Left renal cortex interstitium (tissue), 4 donors: ENCODE measurements at regions not wholly inside any gene's neighbourhood (a gene's known extent, or its start where the extent isn't known, plus 50 kb on each side); places are given as distances from the start of the nearest gene placed in this dataset.
A peak's percentile ranks its signal among the peaks of the same experiment; 100 is the strongest.

Experiments used
- DNase-seq, 4 donors: peaks; one replicate each; pipeline ENCODE4 v3.0.0-alpha.2; 2013; ENCODE audit warnings: low read depth in 4 of 4, low spot score in 2 of 4, missing footprints in 1 of 4

DNA sequence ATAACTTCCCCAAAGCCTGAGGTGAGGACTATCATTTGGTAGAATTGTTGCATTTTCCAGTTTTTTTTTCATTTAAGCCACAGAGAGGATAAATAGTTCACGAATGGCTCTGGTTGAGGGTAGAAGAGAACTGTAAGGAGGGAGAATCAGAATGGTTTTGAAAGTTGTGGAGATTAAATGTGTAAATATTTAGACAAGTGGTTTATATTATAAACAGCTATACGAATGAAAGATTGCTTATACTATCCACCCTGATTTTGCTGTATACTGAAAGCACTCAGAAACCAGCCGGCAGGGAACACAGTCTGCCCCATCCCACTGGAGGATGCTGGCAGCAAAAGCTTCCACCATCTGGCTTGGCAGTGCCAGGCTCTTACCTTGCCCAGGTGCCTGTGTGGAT is 341.1 kb downstream of the RAPGEF2 start:
- DNase-seq, result no peak

DNA sequence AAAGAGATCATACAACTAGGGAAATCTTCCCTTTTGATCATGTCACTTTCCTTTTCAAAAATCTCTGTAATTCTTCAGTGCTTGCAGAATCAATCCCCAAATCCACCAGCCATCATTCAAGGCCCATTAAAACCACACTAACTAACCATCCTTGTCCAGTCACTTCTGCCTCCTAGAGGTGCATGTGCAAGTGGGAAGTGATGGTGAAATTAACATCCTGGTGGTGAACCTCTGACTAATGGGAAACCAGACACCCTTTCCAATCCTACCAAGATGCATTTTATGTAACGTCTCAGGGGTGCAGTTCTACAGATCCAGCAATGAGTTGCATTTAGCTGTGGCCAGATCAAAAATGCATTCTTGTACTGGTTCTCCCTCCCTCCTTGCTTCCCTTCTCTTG is 341.8 kb downstream of the RAPGEF2 start:
- DNase-seq, result no peak

- DNase-seq, result no peak
Observed at GRCh38 chr4:159445692-159446091, 342.8 kb downstream of the RAPGEF2 start.

GRCh38 chr4:159446266-159446976 is 343.5 kb downstream of the RAPGEF2 start:
- peak in 1 of 4 donors; percentile 60 for DNase-seq

- no peak for DNase-seq
Observed at GRCh38 chr4:159447296-159447695, 344.4 kb downstream of the RAPGEF2 start.

GRCh38 chr4:159451006-159451405 is 348.1 kb downstream of the RAPGEF2 start:
- DNase-seq, result no peak

- DNase-seq, result peak in 1 of 4 donors; percentile 13
Observed at GRCh38 chr4:159455675-159456237, 352.9 kb downstream of the RAPGEF2 start.

DNA sequence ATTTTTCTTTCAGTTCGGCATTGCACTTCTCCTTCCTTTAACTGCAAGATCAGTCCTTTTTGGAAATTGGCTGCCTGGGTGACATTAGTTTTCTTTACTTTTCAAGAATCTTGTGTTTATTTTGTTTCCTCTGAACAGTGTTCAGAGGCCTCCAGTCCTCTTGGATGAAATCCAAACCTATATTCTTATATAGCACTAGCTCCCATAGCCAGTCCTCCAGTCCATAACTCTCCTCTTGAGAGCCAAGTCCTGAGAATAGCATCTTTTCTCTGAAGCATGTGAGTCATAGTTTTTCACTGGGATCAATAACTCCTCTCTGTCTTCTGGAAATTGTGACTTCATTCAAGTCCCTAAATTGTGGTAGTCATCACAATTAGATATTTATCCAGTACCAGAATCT is 357.5 kb downstream of the RAPGEF2 start:
- no peak for DNase-seq

GRCh38 chr4:159463235-159463634 is 360.4 kb downstream of the RAPGEF2 start:
- no peak for DNase-seq

DNA sequence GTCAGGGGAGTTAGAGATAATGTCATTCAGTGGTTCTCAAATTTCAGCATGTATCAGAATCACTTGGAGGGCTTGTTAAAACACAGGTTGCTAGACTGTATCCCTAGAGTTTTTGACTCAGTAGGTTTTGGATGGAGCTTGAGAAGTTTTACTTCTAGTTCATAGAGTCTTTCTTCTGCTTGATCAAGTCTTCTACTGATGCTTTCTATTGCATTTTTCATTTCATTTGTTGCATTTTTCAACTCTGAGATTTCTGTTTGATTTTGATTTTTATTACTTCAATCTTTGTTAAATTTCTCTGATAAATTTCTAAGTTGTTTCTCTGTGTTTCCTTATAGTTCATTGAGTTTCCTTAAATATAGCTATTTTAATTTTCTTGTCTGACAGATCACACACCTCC is 361.4 kb downstream of the RAPGEF2 start:
- no peak for DNase-seq

DNA sequence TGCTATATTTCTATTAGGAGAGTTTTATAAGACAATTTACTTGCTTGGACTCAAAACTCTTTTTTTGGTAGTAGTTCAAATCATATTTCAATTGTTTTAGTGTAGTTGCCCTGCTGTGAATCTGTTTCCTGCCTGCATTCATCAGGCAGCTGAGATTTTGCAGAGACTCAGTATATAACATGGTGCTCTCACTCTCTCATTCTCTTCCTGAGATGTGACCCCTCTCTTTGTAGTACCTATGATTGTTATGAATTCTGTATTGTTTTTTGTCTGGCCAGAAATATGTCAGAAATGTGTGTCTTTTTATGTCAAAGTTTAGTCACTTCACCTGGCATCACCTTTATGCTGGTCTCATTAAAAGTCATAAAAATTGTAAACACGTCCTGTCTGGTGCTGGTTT is 374.0 kb downstream of the RAPGEF2 start:
- DNase-seq, result no peak

DNA sequence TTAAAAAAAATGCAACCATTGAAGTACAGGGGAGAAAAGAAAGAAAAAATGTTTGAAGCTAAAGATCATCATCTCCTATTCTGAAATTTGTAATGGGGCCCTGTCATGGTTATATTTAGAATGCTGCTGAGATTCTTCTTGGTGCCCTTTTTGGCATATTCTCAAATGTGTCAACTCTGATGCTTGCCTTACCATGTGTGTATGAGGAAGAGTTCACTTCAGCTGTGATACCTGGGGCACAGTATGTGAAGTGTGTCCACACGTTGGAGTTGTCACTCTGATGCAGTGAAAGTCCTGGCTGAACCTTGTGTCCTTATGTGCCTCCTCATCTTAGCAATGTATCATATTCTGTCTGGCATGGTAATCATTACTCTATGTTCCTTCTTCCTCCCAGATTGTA is 377.9 kb downstream of the RAPGEF2 start:
- no peak for DNase-seq

GRCh38 chr4:159481936-159482335 is 379.1 kb downstream of the RAPGEF2 start:
- DNase-seq, result no peak

- DNase-seq, result no peak
Observed at GRCh38 chr4:159483110-159483781, 380.4 kb downstream of the RAPGEF2 start.

GRCh38 chr4:159483782-159484741 is 381.2 kb downstream of the RAPGEF2 start:
- DNase-seq, result no peak

GRCh38 chr4:159484864-159485263 is 382.0 kb downstream of the RAPGEF2 start:
- no peak for DNase-seq

DNA sequence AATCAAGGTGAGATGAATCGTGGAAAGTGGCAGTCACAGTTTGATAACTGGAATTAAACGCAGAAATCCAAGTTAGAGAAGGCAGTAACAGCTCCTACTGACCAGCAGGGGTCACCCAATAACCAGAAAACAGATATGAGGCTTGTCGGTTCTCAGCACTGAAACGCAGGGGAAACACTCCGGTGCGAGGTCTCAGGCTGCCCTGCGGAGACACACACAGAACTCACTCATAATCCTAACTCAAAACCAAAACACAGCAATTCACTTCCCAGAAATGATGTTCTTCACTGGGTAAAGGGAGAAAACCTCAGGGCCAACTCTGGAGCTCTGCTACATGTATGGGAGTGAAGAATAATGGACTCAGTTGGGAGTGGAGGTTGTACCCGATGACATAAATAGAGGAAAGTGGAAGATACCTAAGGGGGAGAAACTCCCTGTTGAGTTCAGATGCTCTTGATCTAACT is 384.4 kb downstream of the RAPGEF2 start:
- DNase-seq, result peak in 3 of 4 donors; percentile 50 to 68 (median 60)

GRCh38 chr4:159489646-159490045 is 386.8 kb downstream of the RAPGEF2 start:
- no peak for DNase-seq

DNA sequence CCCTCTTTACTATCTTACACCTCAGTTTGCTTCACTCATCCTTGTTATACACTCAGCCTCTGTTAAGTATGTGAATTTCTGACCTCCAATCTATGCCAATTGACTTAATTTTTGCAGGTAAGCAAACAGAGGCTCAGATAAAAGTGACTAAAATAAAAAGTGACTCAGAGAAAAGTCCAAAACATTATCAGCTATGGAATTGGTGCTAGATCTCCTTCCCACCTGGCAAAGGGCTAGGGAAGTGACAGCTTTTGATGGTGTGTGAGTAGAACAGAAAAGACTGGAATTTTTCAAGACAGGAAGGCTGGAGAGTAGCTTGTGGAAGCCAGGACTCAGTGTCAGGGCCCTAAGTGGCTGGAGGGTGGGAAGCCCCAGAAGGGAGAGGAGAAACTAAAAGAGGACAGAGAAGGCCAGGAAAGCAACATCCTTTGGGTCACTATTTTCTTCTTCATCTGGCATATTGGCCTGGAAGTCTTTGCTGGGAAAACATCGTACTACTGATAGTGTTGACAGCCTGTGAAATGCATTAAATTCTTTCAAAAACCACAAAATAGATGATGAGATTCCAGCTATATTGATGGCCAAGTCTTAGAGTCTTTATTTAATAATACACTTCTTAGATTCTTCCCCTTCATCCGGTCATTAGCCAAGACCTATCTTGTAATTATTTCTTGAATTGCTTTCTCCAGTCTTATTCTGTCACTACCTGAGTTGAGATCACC is 392.8 kb downstream of the RAPGEF2 start:
- DNase-seq, result no peak

- no peak for DNase-seq
Observed at GRCh38 chr4:159496248-159496647, 393.4 kb downstream of the RAPGEF2 start.
